ENCODE measurements at regions not wholly inside any gene's neighbourhood (a gene's known extent, or its start where the extent isn't known, plus 50 kb on each side); places are given as distances from the start of the nearest gene placed in this dataset.

DNA sequence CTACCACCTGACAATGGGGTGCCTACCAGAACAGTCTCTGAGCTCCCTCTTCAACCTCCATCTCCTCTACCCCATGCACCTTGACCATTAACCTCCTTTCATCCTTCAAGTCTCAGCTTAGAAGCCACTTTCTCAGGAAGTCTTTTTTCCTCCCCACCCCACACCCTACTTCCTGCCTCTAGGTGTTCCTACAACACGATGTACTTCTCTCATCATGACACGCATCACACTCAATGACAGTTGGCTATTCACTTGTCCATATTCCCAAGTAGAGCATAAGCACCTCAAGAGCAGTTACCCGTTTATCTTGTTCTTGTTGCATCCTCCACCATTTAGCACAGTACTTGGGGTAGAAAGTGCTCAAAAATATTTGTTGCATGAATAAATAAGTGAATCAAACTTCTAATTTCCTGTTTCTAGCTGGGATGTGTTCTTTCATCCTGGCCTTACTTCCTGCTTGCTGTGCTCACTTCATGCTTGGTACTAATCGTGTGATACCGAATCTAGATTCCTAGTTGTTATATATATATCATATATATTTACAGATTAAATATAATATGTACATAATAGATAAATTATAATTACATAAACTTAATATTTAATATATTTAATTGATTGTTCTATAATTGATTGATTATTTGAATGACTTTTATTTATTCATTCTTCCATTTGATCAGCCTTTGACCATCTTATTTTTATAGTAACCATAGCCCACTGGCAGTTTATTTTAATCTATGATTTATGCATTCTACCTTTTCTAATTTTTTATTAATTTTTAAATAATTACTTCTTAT lies 177.5 kb upstream of the TMEM45B start:
- TF ChIP-seq CTCF (IDR thresholded peaks at IDR 0.05) (no peak), POLR2A (IDR thresholded peaks at IDR 0.05) (no peak)
